GM21723 (cell line): ENCODE measurements at regions not wholly inside any gene's neighbourhood (a gene's known extent, or its start where the extent isn't known, plus 50 kb on each side); places are given as distances from the start of the nearest gene placed in this dataset.
"Not testable (repeated sequence)": the region's sequence is repeated elsewhere in the genome, so short reads cannot be mapped to it uniquely, and the experiment has no call there.

Experiments used
- ATAC-seq: cut with Tn5 transposase; IDR thresholded peaks from one replicate; pipeline ENCODE4 v1.9.1; 2021; ENCODE audit warnings: mild to moderate bottlenecking, moderate library complexity; ENCODE audit not compliant: unreplicated experiment

DNA sequence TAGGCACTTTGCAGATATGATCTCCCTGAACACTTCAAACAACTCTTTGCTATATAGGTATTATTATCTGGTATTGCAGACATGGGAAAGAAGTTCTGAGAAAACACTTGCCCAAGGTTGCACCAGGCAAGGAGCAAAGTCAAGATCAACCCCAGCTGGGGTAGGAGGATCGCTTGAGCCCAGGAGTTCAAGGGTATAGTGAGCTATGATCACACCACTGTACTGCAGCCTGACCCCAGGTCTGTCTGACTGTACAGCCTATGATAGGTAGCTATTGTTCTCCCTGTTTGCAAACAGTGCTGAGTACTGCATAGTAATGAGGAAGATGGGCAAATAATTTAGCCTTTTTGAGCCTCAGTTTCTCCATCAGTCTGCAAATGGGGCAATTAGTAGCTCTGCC is 60.5 kb upstream of the GRK3 start:
- ATAC-seq, result not testable (repeated sequence)

- no peak for ATAC-seq
Observed at GRCh38 chr22:25508161-25508560, 56.3 kb upstream of the GRK3 start.

- ATAC-seq, result no peak
Observed at GRCh38 chr22:25508761-25509321, 55.6 kb upstream of the GRK3 start.

DNA sequence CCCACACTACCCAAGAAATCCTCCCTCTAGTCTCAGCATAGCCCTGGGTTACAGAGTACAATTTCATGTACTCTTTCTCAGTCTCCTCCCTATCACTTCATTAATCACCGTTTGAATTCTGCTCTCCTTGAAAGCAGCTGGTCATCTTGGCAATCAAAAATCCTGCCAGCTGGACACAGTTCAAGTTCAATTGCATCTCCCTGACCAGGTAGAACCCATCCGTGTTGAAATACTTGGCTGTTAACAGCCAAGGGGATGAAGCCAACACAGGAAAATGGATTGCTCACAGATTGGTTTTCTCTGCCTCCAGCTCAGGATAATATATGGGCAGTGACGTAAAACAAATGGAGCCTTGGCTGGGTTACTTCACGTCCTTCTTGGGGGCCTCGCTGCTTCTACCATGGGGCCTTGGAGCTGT is 55.1 kb upstream of the GRK3 start:
- no peak for ATAC-seq

DNA sequence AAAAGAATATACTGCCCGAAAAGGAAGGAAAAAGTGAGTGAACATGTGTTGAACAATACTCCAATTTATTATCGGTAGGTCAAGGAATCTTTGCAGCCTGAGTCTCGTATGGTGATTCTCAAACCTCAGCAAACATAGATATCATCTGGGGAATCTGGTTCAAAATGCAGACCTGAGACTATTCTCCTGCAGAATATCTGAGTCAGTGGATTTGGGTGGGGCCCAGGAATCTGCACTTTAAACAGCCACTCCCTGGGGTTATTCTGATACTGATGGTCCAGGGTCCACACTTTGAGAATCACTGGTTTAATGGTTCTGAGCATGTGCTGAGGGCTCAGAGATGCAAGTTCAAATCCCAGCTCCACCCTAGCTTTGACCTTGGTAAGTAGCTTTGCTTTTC is 53.6 kb upstream of the GRK3 start:
- ATAC-seq, result no peak

- no peak for ATAC-seq
Observed at GRCh38 chr22:25511725-25512124, 52.8 kb upstream of the GRK3 start.

GRCh38 chr22:25514436-25515180 is 49.9 kb upstream of the GRK3 start:
- ATAC-seq, result no peak
